NCI-H2171 treated with DMSO at 0.1 percent for 48 hours (cell line): ENCODE measurements at regions not wholly inside any gene's neighbourhood (a gene's known extent, or its start where the extent isn't known, plus 50 kb on each side); places are given as distances from the start of the nearest gene placed in this dataset.

ENCODE experiments used
- DNase-seq: peaks from one replicate; lab custom pipeline; 2025; lab: John Stamatoyannopoulos, UW

DNA sequence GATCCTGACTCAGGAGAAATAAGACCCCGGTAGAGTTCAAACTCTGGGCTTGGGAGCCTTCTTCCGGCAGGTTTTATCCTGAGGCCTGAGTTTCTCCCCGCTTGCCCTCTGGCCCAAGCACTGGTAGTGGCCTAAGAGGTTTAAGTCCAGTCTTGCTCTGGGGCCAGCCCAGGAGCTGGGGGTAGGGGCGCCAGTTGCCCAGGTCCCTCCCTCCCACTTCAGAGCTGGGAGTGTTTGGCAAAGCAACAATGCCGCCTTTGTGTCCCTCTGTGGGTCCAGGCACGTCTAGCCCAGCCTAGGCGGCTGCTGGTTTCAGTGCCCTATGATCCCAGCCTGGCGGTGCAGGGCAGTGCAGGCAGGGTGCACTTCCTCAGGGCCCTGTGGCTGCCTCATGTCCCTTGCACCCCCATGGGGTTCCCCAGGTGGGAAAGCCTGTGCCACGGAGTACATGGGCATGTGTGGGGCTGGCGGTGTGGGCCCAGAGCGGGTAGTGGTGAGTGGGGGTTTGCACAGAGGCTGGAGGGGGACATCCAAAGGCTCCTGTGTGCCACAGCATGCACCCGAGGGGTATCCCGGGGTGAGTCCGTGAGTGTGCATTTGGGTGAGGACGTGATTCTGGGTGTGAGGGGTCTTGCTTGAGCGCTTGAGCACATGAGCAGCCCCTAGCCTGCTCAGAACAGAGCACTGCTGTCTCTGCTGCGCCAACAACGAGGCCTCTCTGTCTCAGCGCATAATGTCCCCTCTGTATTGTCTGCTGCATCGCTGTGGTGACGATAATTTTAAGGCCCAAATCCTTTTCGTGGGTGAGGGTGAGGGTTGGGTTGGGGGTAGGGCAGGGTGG, 61.7 kb upstream of the PSD2 start:
- no peak for DNase-seq

DNA sequence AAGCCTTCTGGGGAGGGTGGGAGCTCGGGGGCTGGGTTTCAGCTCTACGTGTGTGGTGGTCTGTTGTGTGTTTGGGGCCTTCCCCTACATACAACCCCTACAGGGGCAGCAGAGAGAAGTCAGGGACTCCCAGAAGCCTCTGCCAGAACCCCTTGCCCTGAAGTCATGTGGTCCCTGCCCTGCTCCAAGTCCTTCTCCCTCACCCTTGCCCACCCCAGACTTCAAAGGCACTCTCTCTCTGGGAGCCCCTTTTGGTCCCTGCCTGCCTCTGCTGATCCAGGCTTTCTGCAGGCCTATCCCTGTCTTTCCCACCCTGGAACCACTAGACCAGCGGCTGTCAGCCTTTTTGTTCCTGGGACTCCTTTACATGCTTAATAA, 61.1 kb upstream of the PSD2 start:
- no peak for DNase-seq

DNA sequence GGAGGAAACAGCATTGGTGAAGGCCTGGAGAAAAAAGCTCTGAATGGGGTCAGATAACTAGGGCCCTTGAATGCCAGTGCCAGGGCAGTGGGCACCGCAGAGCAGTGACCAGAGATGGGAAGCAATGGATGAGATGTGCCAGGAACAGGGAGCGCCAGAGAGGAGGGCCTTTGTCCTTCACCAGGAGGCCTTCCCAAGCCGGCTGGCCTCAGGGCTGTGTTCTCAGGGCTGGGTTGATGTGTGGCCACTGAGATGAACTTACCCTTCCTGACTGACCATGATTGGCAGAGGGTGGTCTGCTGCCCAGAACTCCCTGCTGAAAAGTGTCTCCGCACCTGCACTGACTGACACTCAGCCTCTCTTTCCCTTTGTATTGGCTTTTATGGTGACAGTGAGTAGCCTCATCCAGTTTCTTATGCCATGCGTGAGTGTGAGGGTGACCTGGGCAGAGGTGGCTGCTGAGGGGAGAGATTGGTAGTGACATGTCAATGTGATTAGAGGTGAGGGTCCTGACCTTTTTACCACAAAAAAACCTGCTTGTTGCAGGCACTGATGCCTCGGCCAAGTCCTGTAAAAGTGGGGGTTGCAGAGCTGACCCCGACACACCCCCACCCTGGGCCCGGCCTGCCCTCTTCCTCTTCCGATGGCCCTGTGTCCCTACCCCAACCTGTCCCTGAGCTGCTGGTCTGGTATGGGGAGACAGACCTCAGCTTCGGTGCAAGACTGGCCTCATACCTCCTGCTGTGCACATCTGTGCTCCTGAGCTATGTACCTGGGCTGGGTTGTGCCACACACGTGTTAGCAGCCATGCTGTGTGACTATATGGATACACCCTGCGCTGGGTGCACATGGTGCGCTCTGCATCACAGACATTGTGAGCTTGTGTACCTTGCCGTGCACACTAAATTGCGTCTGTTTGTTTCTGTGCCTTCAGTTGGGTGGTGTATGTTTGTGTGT, 57.1 kb upstream of the PSD2 start:
- DNase-seq = no peak

DNA sequence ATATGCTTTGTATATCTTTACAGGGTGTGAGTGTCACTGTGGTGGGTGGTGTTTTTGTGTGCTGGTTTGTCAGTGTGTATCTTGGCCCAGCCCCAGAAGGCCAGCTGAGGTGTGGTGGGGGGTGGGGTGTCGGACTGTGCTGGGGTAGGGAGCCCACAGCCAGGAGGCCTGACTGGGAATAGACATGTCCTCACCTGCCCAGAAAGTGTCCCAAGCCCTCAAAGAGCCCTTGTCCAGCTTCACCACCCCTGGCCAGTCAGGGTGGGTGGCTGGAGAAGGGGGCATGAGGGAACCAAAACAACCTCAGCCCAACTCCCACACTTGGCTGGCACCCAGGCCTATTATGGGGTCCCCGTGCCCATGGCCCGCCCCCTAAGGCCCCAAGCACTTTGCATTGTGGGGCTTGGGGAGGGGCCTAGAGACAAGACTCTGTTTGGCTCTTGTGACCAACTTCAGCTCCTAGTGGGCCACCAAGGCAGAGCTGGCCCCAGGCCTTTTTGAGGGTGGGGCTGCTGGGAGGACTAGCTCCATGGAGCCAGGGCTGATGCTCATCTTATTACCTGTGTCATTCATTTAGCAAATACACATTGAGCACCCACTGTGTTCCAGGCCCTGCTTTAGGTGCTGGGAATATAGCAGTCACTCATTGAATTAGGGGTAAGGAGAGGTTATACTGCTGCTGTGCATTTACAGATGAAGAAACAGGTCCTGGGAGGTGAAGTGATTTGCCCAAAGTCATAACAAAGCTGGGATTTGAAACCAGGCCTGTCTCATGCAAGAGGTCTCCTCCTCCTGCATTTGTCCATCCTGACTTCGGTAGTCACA, 56.2 kb upstream of the PSD2 start:
- no peak for DNase-seq

DNA sequence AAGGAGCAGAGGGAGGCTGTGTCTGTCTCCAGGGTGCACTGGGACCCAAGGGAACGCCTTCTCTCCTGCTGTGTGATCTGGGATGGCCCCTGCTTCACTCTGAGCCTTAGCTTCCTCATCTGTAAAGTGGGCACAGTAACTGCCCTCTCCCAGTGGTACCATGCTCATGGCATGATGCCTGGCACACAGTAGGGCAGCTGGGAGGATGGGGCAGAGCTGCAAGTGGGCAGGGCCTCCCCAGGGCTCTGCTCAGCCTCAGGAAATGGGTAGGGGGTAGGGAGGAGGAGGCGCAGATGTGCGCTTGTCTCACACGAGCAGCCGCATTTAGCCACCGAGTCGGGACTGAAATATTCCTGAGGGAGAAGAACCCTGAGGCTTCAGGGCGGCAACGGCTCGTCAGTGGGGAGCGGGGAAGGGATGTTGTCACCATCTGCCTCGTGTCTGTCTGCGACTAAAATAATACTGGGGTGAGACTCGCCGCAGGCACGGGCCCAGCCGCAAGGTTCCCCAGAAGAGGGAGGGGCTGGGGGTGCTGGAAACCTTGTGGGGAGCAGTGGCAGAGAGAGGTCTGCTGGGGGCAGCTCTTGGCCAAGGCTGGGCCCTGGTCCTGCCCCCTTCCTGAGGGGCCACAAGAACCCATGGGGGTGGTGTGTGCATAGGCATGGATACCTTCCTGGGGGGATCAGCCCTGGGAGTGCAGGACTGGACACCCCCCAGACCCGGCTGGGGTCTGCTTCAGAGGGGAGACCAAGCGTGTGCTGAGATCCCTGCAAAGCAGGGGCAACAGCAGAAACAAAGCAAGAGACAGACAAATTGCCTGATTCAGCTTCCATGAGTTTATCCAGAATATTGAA, 55.2 kb upstream of the PSD2 start:
- peak; percentile 66 for DNase-seq

DNA sequence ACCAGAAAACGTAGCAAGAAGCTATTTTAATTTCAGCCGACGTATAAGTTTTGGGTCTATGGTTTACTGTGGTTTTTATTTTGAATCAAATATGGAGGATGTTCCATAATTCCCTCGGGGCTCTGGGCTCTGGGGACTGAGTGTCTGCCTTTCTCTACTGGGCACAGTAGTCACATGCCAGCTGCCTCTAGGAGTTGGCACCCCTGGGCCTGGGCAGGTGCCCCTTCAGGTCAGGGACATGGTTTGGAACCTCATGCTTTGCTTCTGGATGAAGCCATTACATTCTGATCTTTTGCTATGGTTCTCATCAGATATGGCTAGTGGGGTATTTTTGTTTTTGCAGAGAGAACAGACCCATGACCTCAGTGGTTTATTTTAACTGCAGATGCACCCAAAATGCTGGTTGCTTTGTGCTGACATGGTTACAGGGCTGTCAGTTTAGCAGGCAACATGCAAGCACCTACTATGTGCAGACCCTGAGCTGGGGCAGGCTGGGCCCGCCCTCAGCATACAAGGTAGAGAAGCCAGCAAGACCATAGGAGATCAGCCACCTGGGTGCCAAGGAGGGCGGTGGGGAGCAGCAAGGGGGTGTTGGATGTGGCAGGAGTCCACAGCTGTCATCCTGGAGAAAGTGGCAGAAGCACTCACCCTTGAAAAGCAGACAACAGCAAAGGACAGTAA, 54.5 kb upstream of the PSD2 start:
- DNase-seq = peak; percentile 29

DNA sequence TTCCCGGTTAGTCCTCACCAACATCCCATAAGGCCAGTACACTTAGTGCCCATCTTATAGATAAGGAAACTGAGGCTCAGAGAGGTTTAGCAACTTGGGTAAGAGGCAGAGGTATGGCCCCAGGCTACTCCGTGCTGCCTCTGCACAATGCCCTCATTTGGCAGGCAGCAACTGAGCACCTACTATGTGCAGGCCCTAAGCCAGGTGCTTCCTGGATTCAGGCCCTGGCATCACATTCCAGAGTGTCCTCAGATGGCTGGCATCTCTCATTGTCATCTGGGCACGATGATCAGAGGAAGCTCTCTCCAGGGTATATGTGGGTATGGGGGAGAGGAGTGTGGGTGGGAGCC, 53.8 kb upstream of the PSD2 start:
- DNase-seq = no peak

DNA sequence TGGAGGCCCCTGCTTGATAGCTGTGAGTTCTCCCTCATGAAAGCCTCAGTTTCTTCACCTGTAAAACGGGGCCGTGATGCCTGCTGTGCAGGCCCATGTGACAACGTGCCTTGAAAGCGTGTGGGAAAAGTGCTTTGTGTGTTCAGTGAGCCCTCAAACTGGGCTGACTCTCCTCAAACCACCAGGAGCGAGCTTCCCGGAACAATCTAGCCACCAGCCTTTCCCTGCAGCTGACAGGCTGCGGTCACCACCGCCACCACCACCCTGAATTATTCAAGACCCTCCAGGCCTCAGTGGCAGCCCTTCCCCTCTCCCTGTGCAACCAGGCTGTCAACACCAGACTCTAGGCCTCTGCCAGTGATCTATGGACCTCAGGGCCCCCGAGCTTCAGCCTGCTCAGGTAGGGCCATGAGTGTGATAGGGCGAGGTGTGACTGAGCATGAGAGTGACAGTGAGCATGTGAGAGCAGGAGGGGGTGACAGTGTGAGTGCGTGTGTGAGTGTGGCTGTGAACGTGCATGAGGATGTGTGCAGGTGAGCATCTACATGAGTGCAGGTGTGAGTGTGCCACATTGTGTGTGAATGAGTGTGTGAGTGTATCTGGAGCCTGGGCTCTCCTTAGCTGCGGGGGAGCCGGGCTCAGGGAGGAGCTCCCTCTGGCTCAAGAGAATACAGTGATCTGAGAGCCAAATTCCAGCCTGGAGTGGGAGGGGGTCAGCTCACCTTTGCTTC, 53.3 kb upstream of the PSD2 start:
- DNase-seq = no peak

DNA sequence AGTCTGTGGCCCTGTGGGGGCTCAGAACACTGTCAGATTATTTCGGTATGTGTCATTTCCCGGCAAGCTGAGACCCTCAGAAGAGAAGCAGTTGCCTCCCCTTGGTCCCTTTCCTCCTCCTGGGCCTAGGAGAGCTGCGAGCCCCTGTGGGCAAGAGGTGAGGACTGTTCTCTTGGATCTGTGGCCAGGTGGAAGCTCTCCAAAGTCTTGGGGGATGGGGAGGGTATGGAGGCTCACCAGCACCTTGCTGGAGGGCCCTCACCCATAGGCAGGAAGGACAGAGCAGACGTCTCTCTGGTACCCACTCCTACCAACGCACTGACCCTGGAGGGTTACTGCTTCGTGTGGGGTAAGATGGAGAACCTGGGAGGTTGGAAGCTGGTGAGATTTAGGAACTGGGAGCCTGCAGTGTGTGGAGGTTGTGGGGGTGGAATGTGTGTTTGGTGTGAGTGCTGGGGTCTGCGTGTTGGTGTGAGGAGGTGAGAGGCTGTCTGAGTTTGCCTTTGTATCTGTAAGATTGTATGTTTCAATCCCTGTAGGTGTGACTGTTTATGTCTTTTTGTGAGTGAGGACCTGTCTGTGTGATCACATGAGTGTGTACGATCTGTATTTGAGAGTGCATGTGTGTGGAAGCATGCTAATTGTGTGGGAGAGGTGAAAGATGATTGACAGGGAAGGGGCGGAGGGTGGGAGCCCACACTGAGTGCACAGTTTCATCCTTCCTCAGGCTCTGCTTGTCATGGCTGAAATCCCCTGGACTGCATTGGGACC, 52.4 kb upstream of the PSD2 start:
- no peak for DNase-seq

DNA sequence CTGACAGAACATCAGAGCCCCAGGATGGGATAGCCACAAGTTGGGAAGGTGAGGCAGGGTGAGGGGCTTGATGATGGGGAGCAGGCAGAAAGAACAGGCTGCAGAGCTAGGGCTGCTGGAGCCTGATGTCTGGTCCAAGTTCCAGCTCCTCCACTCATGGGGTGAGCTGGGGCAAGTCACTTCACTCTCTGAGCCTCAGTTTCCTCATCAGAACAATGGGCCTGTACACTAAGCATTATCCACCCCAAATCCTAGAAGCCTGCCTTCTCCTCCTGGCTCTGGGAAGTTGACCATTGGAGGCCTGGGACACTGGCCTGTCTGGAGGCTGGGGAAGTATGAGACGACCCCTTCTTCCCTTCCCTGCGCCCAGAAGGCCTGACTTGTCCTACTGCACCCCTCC, 51.8 kb upstream of the PSD2 start:
- DNase-seq = no peak

DNA sequence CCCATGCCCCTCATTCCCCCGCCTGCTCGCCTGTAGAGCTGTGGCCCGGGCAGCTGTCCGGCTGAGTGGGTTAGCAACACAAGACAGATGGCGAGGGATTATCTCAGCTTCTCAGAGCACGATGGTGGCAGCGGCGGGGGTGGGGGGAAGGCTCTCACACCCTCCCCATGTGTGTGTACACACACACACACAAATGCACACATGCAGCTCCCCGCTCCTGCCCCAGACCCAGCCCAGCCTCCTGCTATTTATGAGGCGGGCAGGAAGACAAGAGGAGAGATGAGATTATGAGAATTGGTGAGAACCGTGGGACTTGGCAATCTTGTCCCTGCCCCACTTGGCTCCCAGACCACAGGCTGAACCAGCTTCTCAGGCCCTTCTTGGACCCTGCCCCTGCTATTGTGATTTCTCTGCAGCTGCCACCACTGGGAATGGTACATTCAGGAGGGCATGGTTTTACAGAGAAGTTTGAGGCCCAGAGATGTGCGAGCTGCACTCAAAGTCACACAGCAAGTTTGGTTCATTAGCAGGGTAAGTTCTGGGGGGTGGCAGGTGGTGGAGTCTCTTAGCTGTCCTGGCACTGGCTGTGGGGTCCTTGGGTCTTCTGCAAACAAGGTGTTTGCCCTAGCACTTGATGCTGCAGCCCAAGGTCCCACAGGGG, 51.0 kb upstream of the PSD2 start:
- DNase-seq = peak; percentile 21

DNA sequence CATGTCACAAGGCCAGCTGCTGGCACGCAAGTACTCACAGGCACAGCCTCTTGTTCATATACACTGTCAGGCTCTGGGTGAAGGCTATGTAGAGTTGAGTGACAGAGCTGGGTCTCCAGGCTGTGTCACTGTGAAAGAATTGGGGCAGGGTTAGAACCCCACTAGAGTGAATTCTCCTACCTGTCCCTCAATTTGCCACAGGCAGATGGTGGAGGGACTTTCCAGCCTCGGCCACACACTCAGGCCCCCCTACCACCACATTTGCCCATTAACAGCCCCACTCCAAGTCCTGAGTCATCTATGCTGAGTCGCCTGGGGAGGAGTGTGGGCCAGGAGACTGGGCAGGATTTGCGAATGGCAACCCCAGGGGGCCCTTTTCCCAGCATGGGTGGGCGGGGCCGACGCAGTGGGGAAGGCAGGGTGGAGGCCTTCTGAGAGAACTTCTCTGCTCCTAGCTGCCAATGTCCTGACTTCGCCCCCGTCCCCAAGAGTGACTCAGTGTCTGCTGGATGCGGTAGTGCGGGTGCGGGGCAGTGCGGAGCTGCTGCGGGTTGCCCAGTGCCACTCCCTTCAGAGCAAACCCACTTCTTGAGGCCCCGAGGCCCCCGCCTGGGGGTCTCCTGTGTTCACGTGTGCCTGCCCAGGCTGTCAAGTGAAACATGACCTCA, 50.3 kb upstream of the PSD2 start:
- DNase-seq = peak; percentile 48

DNA sequence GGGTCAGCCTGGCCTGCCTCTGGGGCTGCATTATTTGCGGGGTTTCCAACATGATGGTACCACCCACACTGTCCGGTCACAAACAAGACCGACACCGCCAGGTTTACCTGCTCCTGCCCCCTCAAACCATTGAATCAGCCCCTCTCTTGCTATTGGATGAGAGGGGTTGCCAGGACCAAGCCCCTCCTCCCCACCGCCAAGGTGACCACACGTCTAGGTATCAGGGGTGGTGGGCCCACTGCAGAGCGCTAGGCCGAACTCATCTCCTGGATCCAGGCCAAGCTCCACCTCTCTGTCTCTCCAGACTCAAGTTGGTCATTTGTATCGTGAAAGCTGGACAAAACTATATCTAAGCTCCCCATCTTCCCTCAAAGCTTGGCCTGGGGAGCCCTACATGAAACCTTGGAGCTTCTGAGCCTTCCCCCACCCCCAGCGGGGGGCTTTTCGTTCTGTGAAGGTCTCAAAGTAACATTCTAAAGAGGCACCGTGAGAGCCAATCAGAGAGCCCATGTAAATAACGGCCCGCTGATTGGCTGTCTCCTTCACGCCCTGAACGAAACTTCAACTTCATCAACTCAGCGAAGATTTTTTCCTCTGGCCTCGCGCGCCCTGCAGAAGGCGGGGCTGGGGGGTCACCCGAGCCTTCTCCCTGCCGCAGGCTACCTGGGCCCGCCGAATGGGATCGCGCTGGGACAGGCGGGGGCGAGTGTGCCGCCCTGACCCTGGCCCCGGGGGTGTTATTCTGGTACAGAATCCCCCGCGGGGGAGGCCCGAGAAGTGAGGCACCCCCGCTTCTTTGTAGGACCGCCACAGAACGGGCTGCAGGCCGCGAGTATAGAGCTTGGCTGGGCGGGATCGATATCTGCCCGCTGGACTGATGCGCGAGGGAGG, 49.6 kb upstream of the PSD2 start:
- peak; percentile 82 for DNase-seq
